Hematopoietic multipotent progenitor cell treated with erythropoietin and hydrocortisone succinate and interleukin-3 and kit ligand, for 6 days (in vitro differentiated cells): ENCODE measurements at regions not wholly inside any gene's neighbourhood (a gene's known extent, or its start where the extent isn't known, plus 50 kb on each side); places are given as distances from the start of the nearest gene placed in this dataset.

Experiments used
- DNase-seq: peaks from one replicate; pipeline ENCODE4 v3.0.0-alpha.2; 2015

DNA sequence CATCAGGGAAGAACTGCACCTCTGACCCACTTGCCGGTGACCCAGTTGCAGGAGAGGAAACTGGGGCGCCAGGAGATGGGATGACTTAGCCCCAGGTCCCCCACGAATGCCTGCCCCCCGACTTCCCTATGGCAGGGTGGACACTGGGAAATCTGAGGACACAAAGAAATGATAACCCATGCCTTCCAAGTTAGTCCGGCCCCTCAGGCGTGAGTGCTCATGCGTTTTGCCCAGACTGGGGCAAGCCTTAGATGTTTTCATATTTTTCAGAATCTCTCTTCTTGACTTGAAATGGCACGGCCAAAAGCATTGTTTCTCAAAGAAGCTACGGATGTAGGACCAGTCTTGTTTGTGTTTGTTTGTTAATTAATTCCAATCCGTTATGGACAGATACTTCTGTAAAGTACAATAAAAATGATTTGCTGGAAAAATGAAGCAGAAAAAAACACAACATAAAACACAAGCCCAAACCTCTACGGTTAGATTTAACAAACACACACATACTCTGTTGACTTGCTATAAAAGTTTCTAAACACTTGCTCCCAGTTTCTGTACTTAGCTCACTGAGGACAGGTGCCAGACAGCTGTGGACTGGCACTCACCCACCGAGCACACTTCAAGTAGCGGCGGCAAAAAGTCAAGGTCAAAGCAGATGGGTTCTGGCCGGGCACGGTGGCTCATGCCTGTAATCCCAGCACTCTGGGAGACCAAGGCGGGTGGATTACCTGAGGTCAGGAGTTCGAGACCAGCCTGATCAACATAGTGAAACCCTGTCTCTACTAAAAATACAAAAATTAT lies 341.5 kb downstream of the BCOR start:
- no peak for DNase-seq

DNA sequence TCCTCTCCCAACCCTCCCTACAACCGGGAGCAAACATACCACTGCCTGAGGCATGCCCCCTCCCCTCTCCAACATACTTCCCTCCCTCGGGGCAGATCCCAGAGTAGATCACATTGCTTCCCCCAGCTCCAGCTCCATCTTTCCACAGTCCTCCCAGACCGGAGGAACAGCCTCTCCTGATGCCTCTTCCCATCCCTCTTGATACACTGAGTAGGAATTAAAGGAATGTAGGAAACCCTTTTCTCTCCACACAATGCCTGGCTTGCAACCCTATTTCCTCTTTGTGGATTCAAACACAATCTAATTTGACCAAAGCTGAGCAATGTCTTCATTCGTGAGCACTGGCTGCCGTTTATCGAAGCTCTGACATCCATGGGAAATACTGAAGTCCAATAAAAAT lies 339.8 kb downstream of the BCOR start:
- no peak for DNase-seq

DNA sequence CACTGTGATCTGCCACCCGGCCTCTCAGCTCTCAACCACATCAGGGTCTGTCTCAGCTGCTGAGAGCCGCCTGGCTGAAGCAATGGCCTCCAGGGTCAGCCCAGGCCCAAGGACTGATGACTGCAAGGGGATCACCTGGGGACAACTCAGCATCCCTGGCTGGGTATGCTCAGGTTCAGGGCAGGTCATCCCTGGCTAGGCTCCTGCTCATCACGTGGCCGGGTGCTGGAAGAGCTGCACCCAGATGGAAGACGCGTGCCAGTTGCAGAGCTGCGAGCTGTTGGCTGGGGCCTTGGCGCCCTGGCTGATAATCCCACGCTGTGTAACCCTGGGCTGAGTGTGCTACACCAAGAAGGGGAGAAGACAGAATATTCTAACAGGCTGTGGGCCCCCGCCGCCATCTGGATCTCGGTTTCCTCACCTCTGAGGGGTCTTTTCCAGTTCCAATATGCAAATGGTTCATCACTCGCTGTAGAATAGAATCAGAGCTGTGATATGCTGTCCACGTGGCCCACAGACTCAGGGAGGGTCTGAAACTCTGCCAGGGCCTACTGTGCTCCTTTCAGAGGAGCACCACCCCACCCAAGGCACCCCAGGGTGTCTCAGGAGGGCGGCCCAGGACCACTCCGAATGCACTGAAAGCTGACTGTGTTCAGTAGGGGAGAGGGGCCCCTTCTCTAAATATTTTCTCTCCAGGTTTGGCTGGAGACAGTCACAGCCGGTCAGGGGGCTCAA lies 338.8 kb downstream of the BCOR start:
- no peak for DNase-seq

DNA sequence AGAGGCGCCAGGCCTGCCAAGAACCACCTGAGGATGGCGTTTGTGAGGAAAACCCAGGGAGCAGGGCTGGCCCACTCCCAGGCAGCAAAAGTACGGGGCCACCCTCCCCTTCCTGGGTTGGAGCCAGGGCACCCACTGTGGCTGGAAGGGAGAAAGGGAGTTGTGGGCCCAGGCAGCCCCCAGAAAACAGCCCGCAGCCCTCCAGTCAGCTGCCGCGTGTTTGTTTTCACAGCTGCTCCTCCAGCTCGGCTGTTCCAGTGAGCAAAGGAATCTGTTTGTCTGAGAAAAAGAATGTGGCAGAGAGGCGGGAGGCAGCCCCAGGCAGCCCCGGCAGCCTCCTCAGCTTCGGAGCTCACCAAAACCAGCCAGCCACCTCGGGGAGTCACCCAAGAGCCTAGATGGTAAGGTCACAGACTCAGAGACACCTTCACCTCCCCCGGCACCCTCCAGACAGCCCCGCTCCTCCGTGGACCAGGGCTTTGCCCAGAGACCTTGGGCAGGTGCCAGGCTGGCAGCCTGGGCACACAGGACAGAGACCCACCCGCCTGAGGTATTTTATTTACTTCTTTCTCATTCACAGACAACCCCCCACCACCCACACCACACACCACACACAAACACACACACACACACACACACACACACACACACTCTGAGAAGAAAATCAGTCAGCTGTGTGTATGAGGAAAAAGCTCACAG lies 338.1 kb downstream of the BCOR start:
- no peak for DNase-seq

DNA sequence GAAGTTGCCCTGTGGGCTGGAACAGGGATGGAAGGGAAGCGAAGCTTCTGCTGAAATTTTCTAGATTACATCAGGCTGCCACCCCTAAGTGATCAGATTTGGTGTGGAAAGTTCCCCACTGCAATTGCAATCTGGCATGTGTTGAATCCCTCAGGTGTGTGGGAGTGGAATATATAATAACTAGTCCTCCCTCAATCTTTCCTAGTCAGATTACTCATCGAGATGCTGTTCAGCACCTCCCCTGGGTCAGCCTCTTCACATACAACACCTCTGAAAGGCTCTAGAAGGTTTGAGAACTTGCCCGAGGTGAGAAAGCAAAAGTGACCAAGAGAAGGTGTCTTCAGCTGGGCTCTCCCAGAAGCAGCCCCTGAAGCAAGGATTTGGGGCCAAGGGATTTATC lies 336.8 kb downstream of the BCOR start:
- no peak for DNase-seq

DNA sequence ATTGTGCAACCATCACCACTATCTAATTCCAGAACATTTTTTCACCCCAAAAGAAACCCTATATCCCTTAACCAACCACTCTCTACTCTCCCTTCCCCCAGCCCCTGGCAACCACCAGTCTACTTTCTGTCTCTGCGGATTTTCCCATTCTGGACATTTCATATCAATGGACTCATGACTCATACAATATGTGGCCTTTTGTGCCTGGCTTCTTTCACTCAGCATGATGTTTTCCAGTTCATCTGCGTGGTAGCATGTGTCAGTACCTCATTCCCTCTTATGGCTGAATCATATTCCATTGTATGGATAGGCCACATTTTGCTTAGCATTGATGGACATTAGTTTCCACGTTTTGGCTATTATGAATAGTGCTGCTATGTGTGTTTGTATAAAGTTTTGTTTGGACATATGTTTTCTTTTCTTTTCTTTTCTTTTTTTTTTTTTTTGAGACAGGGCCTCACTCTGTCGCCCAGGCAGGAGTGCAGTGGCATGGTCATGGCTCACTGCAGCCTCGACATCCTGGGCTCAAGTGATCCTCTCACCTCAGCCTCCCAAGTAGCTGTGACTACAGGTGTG lies 335.4 kb downstream of the BCOR start:
- no peak for DNase-seq

DNA sequence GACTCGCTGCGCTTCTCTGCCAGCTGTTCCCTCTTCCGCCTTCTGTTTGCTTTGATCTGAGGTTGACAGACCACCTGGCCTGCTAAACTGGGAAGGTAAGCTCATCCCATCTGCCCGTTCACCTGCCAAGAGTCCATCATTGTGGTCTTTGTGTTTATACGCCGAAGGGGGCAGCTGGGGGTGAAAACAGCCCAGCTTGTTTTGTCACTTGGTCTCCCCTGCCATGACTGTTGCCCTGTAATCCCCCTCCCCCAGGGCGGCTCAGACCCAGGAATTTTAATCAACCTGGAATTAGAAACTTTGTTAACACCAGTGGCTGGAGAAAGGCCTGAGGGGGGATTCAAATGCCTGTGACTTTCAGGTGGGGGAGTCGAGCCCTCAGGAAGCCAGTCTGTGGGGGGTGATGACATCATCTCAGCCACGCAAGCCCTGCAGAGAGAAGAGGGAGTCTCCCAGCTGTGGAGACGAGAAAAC lies 333.3 kb downstream of the BCOR start:
- no peak for DNase-seq

DNA sequence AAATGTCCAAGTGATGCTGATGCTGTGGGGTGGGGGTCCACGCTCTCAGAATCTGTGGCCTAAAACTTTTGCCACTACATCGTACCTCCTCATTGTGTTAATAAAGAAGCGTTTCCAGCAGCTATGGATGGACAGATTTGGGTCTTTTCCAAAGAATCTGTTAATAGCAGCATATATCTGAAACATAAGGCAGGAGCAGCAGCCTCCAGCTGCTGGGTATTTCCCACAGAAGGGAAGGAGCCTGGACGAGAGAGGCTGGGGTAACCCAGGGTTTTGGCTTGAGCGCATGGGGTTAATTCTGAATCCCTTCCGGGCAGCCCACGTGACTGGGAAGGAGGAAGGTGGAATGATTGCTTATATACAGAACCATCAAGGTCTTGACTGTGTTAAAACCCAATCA lies 332.4 kb downstream of the BCOR start:
- no peak for DNase-seq

DNA sequence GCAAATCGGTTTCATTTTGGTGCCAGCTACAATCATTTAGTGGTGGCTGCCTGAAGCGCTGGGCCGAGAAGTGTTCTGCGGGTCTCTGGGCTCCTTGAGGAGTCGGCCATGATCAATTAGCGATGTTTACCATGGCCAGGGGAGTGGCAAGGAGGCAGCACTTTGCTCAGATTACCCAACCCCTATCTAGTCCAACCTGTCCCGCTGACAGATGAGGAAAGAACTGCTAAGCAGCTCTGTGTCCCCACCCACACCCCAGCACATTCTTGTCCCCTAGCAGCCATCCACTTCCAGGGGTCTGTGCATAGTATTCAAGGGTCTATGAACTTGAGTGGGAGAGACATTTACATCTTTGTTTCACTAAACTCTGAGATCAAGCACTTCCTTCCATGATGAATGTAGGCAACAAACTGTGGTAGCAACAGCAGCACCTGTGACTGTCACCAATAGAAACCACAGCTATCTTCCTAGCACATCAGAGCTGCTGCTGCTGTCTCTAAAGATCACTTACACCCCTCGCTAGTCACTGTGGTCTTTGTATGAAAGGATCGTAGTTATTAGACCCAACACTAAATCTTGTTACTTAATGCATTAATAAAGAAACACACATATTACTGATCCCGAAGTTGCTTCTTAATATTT lies 331.6 kb downstream of the BCOR start:
- no peak for DNase-seq

DNA sequence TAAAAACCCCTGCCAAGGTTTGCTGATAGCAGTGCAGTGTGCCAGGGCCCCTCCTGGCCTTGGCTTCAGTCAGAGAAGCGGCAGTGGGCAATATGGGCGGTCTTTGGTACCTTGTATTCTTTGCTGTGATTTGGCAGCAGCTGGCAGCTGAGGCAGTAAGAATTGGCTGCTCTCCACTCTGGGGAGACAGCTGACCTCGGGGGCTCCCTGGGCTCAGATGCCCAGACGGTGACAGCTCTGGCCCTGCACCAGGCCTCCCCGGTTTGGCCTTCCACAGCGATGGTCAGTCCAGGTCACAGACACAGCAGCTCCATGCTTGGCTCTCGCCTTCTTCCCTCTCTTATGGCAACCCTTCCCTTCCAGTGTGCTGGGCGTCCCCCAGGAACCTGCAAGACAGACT lies 330.9 kb downstream of the BCOR start:
- no peak for DNase-seq

DNA sequence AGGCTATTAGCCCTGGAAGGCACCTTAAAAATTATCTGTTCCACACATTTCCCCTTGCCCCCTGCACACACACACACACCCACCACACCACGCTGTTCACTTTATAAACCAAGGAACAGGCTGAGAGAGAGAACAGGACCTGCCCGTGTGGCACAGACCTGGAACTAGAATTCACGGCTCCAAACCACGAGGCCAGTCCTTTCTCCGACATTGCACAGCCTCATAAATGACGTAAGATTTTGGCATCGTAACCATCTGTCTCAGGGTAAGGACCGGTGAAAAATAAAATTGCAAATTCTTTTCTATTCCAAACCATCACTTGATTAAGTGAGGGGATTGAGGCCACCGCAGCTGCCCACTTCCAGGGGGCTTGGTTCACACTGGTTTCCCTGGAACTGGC lies 330.3 kb downstream of the BCOR start:
- DNase-seq, result no peak

DNA sequence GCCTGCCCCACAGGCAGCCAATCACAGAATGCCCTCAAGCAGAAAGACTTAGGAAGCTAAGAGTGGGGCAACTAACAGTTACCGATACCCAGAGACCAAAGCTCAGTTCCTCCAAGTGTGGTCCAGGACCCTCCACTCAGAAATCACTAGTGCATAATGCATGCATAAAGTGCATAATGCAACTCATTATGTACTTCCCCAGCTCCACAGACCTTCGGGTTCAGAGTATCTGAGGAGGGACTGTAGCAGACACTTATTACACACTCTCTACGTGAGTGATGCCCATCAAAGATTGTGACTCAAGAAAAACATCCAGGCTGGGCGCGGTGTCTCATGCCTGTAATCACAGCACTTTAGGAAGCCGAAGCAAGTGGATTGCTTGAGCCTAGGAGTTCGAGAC lies 328.0 kb downstream of the BCOR start:
- no peak for DNase-seq

DNA sequence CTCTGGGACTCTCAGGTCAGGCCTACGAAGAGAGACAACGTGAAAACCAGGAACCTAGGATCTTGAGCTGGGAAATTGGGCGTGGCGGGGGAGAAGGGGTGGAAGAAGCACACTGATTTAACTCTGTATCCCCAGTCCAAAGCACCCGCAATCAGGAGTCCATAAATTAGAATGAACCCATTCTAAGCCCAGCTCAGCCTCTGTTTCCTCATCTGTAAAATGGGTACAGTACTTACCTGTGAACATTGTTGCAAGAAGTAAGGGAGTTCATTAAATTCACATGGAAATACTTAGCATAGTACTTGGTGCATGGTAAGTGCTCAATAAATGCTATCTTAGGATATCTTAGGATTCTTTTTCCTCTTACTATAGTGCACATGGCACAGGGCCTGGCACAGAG lies 326.7 kb downstream of the BCOR start:
- DNase-seq, result no peak

DNA sequence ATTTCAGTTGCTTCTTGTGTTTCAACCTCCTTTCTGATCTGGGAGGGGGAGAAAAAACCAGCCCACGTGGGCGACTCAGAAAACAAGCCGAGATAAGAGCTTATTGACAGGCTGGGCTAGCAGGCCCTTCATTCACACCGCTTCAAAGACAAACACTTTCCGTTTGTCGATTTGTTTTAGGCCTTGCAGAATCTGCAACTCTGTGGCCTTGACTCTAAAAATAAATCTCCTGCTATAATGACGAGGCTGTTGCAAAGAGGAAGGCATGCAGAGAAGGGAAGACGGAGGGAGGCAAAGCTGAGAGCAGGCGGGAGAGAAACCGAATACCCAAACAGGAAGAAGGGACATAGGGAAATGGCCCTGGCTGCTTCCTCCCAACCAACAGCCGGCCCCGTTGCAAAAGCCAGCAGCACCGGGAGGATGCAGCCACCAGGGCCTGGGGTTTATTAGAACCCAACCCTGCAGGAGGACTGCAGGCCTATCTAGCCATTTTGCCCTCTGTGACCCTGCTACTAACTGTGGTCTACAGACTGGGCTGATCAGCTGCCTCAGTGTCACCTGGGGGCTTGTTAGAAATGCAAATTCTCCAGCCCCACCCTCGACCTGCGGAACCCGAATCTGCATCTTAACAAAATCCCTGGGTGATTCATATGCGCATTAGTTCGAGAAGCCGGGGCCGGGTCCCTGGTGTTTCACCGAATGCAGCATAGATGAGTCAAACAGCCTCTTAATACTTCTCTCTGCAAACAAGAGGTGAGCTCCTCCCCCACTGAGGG lies 325.5 kb downstream of the BCOR start:
- DNase-seq, result peak; percentile 65

DNA sequence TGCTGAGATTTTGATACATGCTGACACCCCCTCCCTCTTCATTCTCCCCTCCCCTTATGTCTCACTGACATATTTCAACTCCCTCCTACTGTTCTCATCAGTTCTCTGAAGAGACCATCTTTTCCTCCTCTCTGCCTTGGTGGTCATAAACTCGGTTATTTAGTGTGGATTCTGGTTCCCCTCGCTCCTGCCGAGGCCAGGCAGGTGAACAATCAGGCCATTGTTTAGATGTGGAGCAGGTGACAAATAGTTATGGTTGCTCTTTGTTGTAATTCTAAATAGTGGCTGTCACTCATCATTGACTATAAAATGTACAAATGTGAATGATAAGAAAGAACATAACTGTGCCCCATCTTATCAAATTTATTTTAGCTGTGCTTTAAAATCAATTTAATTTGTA lies 324.6 kb downstream of the BCOR start:
- no peak for DNase-seq

DNA sequence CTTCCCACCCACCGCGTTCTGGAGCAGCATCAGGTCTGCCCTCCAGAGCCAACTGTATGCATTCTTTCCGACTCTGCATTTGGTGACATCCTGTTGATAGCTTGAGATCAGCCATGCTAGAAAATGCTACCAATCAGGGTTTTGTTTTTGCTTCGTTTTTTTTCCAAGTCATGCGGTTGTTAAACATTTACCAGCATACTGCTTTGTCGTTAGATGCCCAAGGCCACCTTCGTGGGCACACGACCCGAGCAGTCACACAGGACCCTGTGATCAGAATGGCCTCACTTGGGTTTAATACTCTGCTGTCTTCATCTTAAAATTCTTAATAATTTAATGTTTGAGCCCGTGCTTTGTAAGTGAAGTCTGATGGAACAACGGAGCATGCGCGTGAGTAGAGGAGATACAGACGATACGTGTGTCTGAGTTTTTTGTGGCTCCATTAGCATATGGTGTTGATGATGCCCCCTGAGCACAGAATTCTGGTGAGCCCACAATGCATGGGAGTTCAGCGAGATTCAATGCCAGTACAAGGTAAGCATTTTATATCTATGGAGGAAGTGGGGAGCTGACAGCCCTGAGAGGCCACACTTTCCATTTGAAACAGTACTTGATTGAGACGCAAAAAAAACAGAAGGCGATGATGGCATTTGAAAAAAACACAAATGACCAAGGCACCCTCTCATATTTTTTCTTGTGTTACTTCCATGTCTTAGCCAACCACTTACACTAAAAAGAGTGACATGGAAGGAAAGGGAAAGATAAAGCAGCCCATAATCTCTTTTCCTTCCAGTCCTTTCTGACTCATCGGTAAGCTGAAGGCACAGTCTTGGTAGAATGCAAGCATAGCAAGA lies 323.6 kb downstream of the BCOR start:
- DNase-seq, result no peak

DNA sequence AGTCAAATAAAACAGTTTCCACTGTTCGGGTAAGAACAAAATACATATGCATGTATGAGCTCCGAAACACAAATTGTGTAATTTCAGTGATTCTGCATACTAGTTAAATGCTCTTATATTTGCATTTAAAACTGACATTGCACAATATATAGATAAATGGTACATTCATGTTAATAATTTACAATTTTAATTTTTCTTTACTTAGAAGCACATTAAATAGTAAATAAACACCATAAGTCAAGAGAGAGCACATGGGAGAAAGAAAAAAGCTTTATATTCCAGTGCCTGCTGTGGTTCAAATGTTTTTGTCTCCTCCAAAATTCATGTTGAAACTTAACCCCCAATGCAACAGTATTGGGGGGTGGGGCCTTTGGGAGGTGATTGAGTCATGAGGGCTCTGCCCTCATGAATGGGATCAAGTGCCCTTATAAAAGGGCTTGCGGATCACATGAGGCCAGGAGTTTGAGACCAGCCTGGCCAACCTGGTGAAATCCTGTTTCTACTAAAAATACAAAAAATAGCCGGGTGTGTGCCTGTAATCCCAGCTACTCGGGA lies 322.9 kb downstream of the BCOR start:
- DNase-seq, result no peak

DNA sequence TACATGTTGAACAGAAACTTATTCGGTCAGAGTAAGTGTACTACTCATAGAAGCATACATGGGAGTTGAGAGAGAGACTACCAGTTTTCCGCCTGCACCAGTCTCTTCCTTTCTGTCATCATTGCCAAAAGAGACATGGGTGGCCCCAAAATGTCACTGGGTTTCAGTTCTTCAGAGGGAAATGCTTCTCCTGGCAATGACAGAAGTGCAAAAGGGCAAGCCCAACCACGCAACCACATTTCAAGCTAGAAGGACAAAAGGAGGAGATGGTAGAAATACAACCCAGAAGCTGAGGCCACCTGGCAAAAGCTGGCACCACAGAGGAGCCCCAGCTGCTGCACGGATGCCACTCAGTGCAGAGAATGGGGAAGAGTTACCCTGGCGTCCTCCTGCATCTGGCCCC lies 320.1 kb downstream of the BCOR start:
- DNase-seq, result no peak

DNA sequence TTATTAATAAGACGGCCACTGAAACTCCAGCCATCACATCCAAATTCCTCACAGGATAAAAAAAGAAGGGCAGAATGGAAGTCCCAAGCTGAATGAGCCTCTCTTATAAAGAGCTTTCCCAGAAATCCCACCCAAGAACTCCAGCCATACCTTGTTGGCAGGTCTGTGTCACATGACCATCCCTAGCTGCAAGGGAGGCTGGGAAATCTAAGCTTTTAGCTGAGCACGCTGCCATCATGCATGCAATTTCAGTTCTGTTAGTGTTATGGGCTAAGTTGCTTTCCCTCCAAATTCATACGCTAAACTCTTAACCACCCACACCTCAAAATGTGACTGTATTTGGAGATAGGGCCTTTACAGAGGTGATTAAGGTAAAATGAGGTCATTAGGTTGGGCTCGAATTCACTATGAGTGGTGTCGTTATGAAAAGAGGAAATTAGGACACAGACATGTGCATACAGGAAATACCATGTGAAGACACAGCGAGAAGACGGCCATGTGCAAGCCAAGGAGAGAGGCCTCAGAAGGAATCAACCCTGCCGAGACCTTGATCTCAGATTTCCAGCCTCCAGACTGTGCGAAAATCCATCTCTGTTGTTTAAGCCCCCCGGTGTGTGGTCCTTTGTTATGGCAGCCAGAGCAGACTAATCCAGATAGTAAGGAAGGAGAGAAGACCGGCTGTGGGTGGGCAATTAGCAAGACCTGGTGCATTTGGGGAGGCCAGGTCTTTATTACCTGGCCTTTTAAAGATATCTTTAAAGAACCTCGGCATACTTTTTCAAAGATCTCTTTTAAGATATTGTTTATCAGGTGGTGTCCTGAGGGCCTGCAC lies 317.6 kb downstream of the BCOR start:
- DNase-seq, result peak; percentile 7

DNA sequence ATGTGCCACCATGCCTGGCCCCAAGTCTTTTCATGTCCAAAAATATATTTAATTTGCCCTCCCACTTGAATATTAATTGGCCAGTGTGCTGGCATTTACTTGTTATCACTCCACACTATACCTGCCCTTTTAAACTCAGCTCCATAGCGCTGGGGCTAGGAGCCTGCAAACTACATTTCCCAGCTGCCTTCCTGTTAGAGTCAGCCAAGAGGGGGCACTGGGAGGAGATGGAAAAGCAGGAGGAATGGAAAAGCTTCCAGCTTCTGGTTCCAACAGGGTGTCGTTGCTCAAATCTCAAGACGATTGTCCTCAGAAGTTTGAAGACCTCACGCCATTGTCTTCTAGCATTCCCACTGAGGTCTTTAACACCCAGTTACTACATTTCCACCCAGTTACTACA lies 315.5 kb downstream of the BCOR start:
- no peak for DNase-seq
